Osteocyte (in vitro differentiated cells): ENCODE measurements at regions not wholly inside any gene's neighbourhood (a gene's known extent, or its start where the extent isn't known, plus 50 kb on each side); places are given as distances from the start of the nearest gene placed in this dataset.
"Not testable (repeated sequence)": the region's sequence is repeated elsewhere in the genome, so short reads cannot be mapped to it uniquely, and the experiment has no call there.

Experiments used
- DNase-seq: peaks from one replicate; pipeline ENCODE4 v3.0.0; 2021; ENCODE audit warnings: mixed read lengths; ENCODE audit not compliant: unreplicated experiment; ENCODE audit errors: extremely low spot score
- H3K27ac Mint-ChIP-seq: one replicate; pipeline ENCODE4 v1.8.0; 2021; ENCODE audit warnings: mild to moderate bottlenecking, mixed read lengths; ENCODE audit not compliant: unreplicated experiment
- H3K27me3 Mint-ChIP-seq: one replicate; pipeline ENCODE4 v1.8.0; 2021; ENCODE audit warnings: mixed read lengths; ENCODE audit not compliant: unreplicated experiment
- H3K36me3 Mint-ChIP-seq: one replicate; pipeline ENCODE4 v1.8.0; 2021; ENCODE audit warnings: mixed read lengths; ENCODE audit not compliant: unreplicated experiment
- H3K4me1 Mint-ChIP-seq: one replicate; pipeline ENCODE4 v1.8.0; 2021; ENCODE audit warnings: mixed read lengths; ENCODE audit not compliant: unreplicated experiment
- H3K4me3 Mint-ChIP-seq: one replicate; pipeline ENCODE4 v1.8.0; 2021; ENCODE audit warnings: mild to moderate bottlenecking, moderate library complexity, mixed read lengths; ENCODE audit not compliant: unreplicated experiment
- H3K9me3 Mint-ChIP-seq: one replicate; pipeline ENCODE4 v1.8.0; 2021; ENCODE audit warnings: mixed read lengths; ENCODE audit not compliant: unreplicated experiment
- CTCF ChIP-seq: fragments of 200-600 bp; sonication (generic); IDR thresholded peaks from 2 replicates; pipeline ENCODE4 v1.5.0; 2021; ENCODE audit warnings: antibody characterized with exemption, mild to moderate bottlenecking, moderate library complexity

GRCh38 chr1:60809204-60809980, 273.0 kb upstream of the NFIA start:
- H3K27me3 Mint-ChIP-seq: no peaks in the 10 kb centered on the region
- peaks cover 16% of the 10 kb centered on the region for H3K9me3 Mint-ChIP-seq
- H3K4me1 Mint-ChIP-seq: peaks cover 12% of the 10 kb centered on the region
- H3K27ac Mint-ChIP-seq: no peak overlapping the region
- H3K36me3 Mint-ChIP-seq: no peaks in the 10 kb centered on the region
- no peak for DNase-seq
- TF ChIP-seq CTCF: no peak
- no peak overlapping the region for H3K4me3 Mint-ChIP-seq

- H3K9me3 Mint-ChIP-seq: peaks cover 16% of the 10 kb centered on the region
- H3K27me3 Mint-ChIP-seq: no peaks in the 10 kb centered on the region
- peaks cover 10% of the 10 kb centered on the region for H3K4me1 Mint-ChIP-seq
- H3K36me3 Mint-ChIP-seq: no peaks in the 10 kb centered on the region
- no peak for TF ChIP-seq CTCF
- no peak overlapping the region for H3K4me3 Mint-ChIP-seq
- no peak overlapping the region for H3K27ac Mint-ChIP-seq
- DNase-seq: no peak
These were observed 273.7 kb upstream of the NFIA start for GRCh38 chr1:60808676-60809075.

GRCh38 chr1:60802884-60803283, 279.5 kb upstream of the NFIA start:
- Mint-ChIP-seq H3K27ac (no peak overlapping the region), H3K4me3 (no peak overlapping the region), H3K4me1 (no peaks in the 10 kb centered on the region), H3K9me3 (peaks cover 21% of the 10 kb centered on the region), H3K27me3 (peaks cover 9% of the 10 kb centered on the region), H3K36me3 (peaks cover 2% of the 10 kb centered on the region)
- no peak for TF ChIP-seq CTCF
- DNase-seq: no peak

GRCh38 chr1:60797351-60797750, 285.0 kb upstream of the NFIA start:
- no peak for TF ChIP-seq CTCF
- Mint-ChIP-seq H3K4me1 (no peaks in the 10 kb centered on the region), H3K27me3 (peaks cover 27% of the 10 kb centered on the region), H3K4me3 (no peak overlapping the region), H3K27ac (no peak overlapping the region), H3K9me3 (no peaks in the 10 kb centered on the region), H3K36me3 (no peaks in the 10 kb centered on the region)
- no peak for DNase-seq

- Mint-ChIP-seq H3K36me3 (no peaks in the 10 kb centered on the region), H3K27ac (no peak overlapping the region), H3K9me3 (no peaks in the 10 kb centered on the region), H3K4me3 (no peak overlapping the region), H3K27me3 (peaks cover 10% of the 10 kb centered on the region), H3K4me1 (no peaks in the 10 kb centered on the region)
- no peak for TF ChIP-seq CTCF
- DNase-seq: no peak
These were observed 291.1 kb upstream of the NFIA start for GRCh38 chr1:60791226-60791625.

- not testable (repeated sequence) for H3K27ac Mint-ChIP-seq, DNase-seq, H3K4me1 Mint-ChIP-seq, H3K36me3 Mint-ChIP-seq, H3K27me3 Mint-ChIP-seq, H3K4me3 Mint-ChIP-seq, H3K9me3 Mint-ChIP-seq
These were observed 309.3 kb upstream of the NFIA start for GRCh38 chr1:60773099-60773498.
